Smooth muscle cell (in vitro differentiated cells): ENCODE measurements at regions not wholly inside any gene's neighbourhood (a gene's known extent, or its start where the extent isn't known, plus 50 kb on each side); places are given as distances from the start of the nearest gene placed in this dataset.

ENCODE experiments used
- DNase-seq: peaks from one replicate; lab custom pipeline; 2025; ENCODE audit not compliant: unreplicated experiment; lab: John Stamatoyannopoulos, UW
- H2AFZ ChIP-seq: fragments of 200-600 bp; sonication (generic); 2 replicates; pipeline ENCODE4 v1.6.0; 2016; ENCODE audit warnings: antibody characterized with exemption, low read depth, mild to moderate bottlenecking
- H3F3A ChIP-seq: fragments of 200-600 bp; sonication (generic); 2 replicates; pipeline ENCODE4 v1.6.0; 2017; ENCODE audit warnings: antibody characterized with exemption, low read depth
- H3K27ac ChIP-seq: fragments of 200-600 bp; sonication (generic); 2 replicates; pipeline ENCODE4 v1.5.1; 2016; ENCODE audit warnings: low read depth, mild to moderate bottlenecking
- H3K27me3 ChIP-seq: fragments of 200-600 bp; sonication (generic); 2 replicates; pipeline ENCODE4 v1.6.1; 2016; ENCODE audit warnings: low read depth, mild to moderate bottlenecking
- H3K36me3 ChIP-seq: fragments of 200-600 bp; sonication (generic); 2 replicates; pipeline ENCODE4 v1.5.1; 2016; ENCODE audit warnings: low read depth
- H3K4me1 ChIP-seq: fragments of 200-600 bp; sonication (generic); 2 replicates; pipeline ENCODE4 v1.5.1; 2016; ENCODE audit warnings: low read depth
- H3K4me2 ChIP-seq: fragments of 200-600 bp; sonication (generic); 2 replicates; pipeline ENCODE4 v1.6.0; 2016; ENCODE audit warnings: mild to moderate bottlenecking
- H3K4me3 ChIP-seq: fragments of 200-600 bp; sonication (generic); 2 replicates; pipeline ENCODE4 v1.5.1; 2016; ENCODE audit warnings: mild to moderate bottlenecking
- H3K79me2 ChIP-seq: fragments of 200-600 bp; sonication (generic); 2 replicates; pipeline ENCODE4 v1.6.0; 2016; ENCODE audit warnings: low read depth, mild to moderate bottlenecking
- H3K9ac ChIP-seq: fragments of 200-600 bp; sonication (generic); 2 replicates; pipeline ENCODE4 v1.6.0; 2016; ENCODE audit warnings: low read depth
- H3K9me3 ChIP-seq: fragments of 200-600 bp; sonication (generic); replicated peaks from 2 replicates; pipeline ENCODE4 v1.5.1; 2016; ENCODE audit warnings: low read depth
- H4K20me1 ChIP-seq: fragments of 200-600 bp; sonication (generic); 2 replicates; pipeline ENCODE4 v1.6.0; 2016; ENCODE audit warnings: low read depth
- WGBS: methylation state at CpG from one replicate; pipeline ENCODE4 v1.1.7; 2016; ENCODE audit warnings: low lambda C conversion rate; 5-methylcytosine and 5-hydroxymethylcytosine counted together
- TF ChIP-seq, protein P1 (sequence below): fragments of 200-600 bp; sonication (generic); IDR thresholded peaks from 2 replicates; pipeline ENCODE4 v1.5.1; 2017; ENCODE audit warnings: borderline replicate concordance, mild to moderate bottlenecking, antibody characterized with exemption; ENCODE audit not compliant: insufficient read depth, poor library complexity, severe bottlenecking

DNA sequence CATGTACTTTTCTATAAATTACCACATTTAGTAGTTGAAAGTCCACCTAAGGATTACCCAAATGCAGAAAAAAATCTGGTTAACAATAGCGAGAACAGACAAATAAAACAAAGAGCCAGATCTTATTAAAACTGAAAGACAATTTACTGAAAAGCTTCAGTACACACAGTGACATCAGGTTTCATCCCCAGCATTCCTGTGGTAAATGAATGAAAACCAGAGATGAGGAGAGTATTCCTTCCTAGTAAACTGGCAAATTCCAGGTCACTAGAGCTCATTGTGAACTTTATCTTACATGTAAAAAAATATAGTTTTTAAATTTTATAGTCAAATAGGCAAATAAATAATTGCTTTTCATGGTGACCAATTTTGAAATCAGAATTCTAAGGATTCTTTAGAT, 1290.5 kb downstream of the ADGRL3 start:
- 72% methylated on average over 1 of the region's 1 CpG for WGBS
- Histone ChIP-seq H3K36me3 (no peaks in the 10 kb centered on the region), H3K79me2 (no peaks in the 10 kb centered on the region), H3K4me1 (peaks cover 6% of the 10 kb centered on the region), H3K4me3 (no peak overlapping the region), H3F3A (no peaks in the 10 kb centered on the region), H3K9ac (no peak overlapping the region), H3K27ac (no peak overlapping the region), H2AFZ (no peak overlapping the region), H3K4me2 (peak overlapping the region; percentile 24), H3K27me3 (no peaks in the 10 kb centered on the region), H3K9me3 (no peaks in the 10 kb centered on the region), H4K20me1 (no peaks in the 10 kb centered on the region)
- TF ChIP-seq, protein P1, sequence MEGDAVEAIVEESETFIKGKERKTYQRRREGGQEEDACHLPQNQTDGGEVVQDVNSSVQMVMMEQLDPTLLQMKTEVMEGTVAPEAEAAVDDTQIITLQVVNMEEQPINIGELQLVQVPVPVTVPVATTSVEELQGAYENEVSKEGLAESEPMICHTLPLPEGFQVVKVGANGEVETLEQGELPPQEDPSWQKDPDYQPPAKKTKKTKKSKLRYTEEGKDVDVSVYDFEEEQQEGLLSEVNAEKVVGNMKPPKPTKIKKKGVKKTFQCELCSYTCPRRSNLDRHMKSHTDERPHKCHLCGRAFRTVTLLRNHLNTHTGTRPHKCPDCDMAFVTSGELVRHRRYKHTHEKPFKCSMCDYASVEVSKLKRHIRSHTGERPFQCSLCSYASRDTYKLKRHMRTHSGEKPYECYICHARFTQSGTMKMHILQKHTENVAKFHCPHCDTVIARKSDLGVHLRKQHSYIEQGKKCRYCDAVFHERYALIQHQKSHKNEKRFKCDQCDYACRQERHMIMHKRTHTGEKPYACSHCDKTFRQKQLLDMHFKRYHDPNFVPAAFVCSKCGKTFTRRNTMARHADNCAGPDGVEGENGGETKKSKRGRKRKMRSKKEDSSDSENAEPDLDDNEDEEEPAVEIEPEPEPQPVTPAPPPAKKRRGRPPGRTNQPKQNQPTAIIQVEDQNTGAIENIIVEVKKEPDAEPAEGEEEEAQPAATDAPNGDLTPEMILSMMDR = no peak
- no peak for DNase-seq

GRCh38 chr4:62487016-62487415, 1286.9 kb downstream of the ADGRL3 start:
- 58% methylated on average over 1 of the region's 1 CpG for WGBS

DNA sequence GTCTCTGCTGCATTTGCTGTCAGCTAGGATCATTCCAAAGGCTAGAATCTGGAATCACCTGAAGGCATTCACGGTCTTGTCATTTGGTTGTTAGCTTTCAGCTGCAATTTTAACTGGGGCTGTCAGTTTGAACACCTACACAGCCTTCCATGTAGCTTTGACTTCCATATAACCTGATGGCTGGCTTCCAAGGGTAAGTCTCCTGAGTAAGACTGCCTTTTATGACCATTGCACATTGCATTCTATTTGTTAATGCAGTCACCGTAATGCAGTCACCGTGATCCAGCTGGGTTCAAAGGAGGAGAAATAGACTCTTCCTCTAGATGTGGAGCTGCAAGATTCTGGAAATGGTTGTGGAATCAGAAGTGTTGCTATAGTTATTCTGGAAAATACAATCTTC, 1284.2 kb downstream of the ADGRL3 start:
- TF ChIP-seq, protein P1 = no peak
- Histone ChIP-seq H2AFZ (no peak overlapping the region), H3K36me3 (no peaks in the 10 kb centered on the region), H3K27ac (no peak overlapping the region), H3K4me1 (no peaks in the 10 kb centered on the region), H3K79me2 (no peaks in the 10 kb centered on the region), H3F3A (no peaks in the 10 kb centered on the region), H3K27me3 (no peaks in the 10 kb centered on the region), H3K9me3 (no peaks in the 10 kb centered on the region), H3K4me3 (no peak overlapping the region), H3K9ac (no peak overlapping the region), H3K4me2 (no peak overlapping the region), H4K20me1 (no peaks in the 10 kb centered on the region)
- DNase-seq = no peak
- 89% methylated on average over 3 of the region's 3 CpGs for WGBS

More at GRCh38 chr4:62487016-62487415, 1286.9 kb downstream of the ADGRL3 start:
- H4K20me1 ChIP-seq = no peaks in the 10 kb centered on the region
- no peaks in the 10 kb centered on the region for H3K9me3 ChIP-seq
- peaks cover 6% of the 10 kb centered on the region for H3K4me1 ChIP-seq
- no peak for DNase-seq
- TF ChIP-seq, protein P1 = no peak
- no peak overlapping the region for H3K27ac ChIP-seq
- no peak overlapping the region for H3K4me2 ChIP-seq
- H3K9ac ChIP-seq = no peak overlapping the region
- no peak overlapping the region for H2AFZ ChIP-seq
- H3K4me3 ChIP-seq = no peak overlapping the region
- H3K27me3 ChIP-seq = no peaks in the 10 kb centered on the region
- no peaks in the 10 kb centered on the region for H3F3A ChIP-seq
- H3K79me2 ChIP-seq = no peaks in the 10 kb centered on the region
- H3K36me3 ChIP-seq = no peaks in the 10 kb centered on the region

- H4K20me1 ChIP-seq = no peaks in the 10 kb centered on the region
- no peaks in the 10 kb centered on the region for H3F3A ChIP-seq
- H3K27me3 ChIP-seq = no peaks in the 10 kb centered on the region
- WGBS = 84% methylated on average over 3 of the region's 3 CpGs
- no peaks in the 10 kb centered on the region for H3K9me3 ChIP-seq
- no peak overlapping the region for H2AFZ ChIP-seq
- H3K4me2 ChIP-seq = no peak overlapping the region
- H3K9ac ChIP-seq = no peak overlapping the region
- no peak overlapping the region for H3K27ac ChIP-seq
- H3K4me3 ChIP-seq = no peak overlapping the region
- no peak for DNase-seq
- H3K79me2 ChIP-seq = no peaks in the 10 kb centered on the region
- TF ChIP-seq, protein P1 = no peak
- H3K4me1 ChIP-seq = no peaks in the 10 kb centered on the region
- no peaks in the 10 kb centered on the region for H3K36me3 ChIP-seq
Measured at GRCh38 chr4:62482355-62482754, 1282.2 kb downstream of the ADGRL3 start.
